Lower leg skin (tissue), 3 donors: ENCODE measurements at regions not wholly inside any gene's neighbourhood (a gene's known extent, or its start where the extent isn't known, plus 50 kb on each side); places are given as distances from the start of the nearest gene placed in this dataset.
"Not testable (repeated sequence)": the region's sequence is repeated elsewhere in the genome, so short reads cannot be mapped to it uniquely, and the experiment has no call there.

Experiments
- CTCF ChIP-seq, 3 donors: fragments of 450-650 bp; IDR thresholded peaks; one replicate each; pipeline ENCODE4 v1.5.1; 2016; ENCODE audit warnings: antibody characterized with exemption in 3 of 3, mild to moderate bottlenecking in 3 of 3, moderate library complexity in 2 of 3
- POLR2A ChIP-seq, 2 donors: fragments of 450-650 bp; IDR thresholded peaks; one replicate each; pipeline ENCODE4 v1.6.1; 2016 to 2017; ENCODE audit warnings: antibody characterized with exemption in 2 of 2, mild to moderate bottlenecking in 1 of 2, moderate library complexity in 1 of 2

- not testable (repeated sequence) for TF ChIP-seq CTCF, POLR2A (IDR thresholded peaks at IDR 0.05)
Measured at GRCh38 chr15:22203208-22203607, 122.9 kb downstream of the OR4M2 start.
